GM23338 (cell line): ENCODE measurements at regions not wholly inside any gene's neighbourhood (a gene's known extent, or its start where the extent isn't known, plus 50 kb on each side); places are given as distances from the start of the nearest gene placed in this dataset.

Experiments used
- ATAC-seq: fragments of 200-7000 bp; cut with Tn5 transposase; 3 replicates; pipeline ENCODE4 v1.9.1; 2020
- DNase-seq: peaks from one replicate; pipeline ENCODE4 v3.0.0-alpha.2; 2015; ENCODE audit warnings: low spot score
- H2AFZ ChIP-seq: fragments of 200-600 bp; sonication (generic); 2 replicates; pipeline ENCODE4 v1.8.0; 2016; ENCODE audit warnings: antibody characterized with exemption, mild to moderate bottlenecking, moderate library complexity
- H3F3A ChIP-seq: fragments of 200-600 bp; sonication (generic); replicated peaks from 2 replicates; pipeline ENCODE4 v1.8.0; 2017; ENCODE audit warnings: antibody characterized with exemption, mixed run types, low read depth
- H3K27ac ChIP-seq: fragments of 200-600 bp; sonication (generic); 2 replicates; pipeline ENCODE4 v1.6.1; 2016; ENCODE audit warnings: low read depth
- H3K27me3 ChIP-seq: fragments of 200-600 bp; sonication (generic); 2 replicates; pipeline ENCODE4 v1.8.0; 2016; ENCODE audit warnings: mild to moderate bottlenecking, mixed run types, moderate library complexity; ENCODE audit not compliant: insufficient read depth
- H3K36me3 ChIP-seq: fragments of 200-600 bp; sonication (generic); 2 replicates; pipeline ENCODE4 v1.8.0; 2016; ENCODE audit warnings: mild to moderate bottlenecking; ENCODE audit not compliant: insufficient read depth
- H3K4me1 ChIP-seq: fragments of 200-600 bp; sonication (generic); 2 replicates; pipeline ENCODE4 v1.8.0; 2016; ENCODE audit warnings: mild to moderate bottlenecking, moderate library complexity; ENCODE audit not compliant: insufficient read depth
- H3K4me2 ChIP-seq: fragments of 200-600 bp; sonication (generic); 2 replicates; pipeline ENCODE4 v1.7.1; 2017; ENCODE audit warnings: mixed run types
- H3K4me3 ChIP-seq: fragments of 200-600 bp; sonication (generic); 2 replicates; pipeline ENCODE4 v1.6.1; 2016; ENCODE audit warnings: mixed run types
- H3K79me2 ChIP-seq: fragments of 200-600 bp; sonication (generic); replicated peaks from 2 replicates; pipeline ENCODE4 v1.8.0; 2017; ENCODE audit warnings: mild to moderate bottlenecking; ENCODE audit not compliant: insufficient read depth
- H3K9me2 ChIP-seq: fragments of 200-600 bp; sonication (generic); 2 replicates; pipeline ENCODE4 v1.8.0; 2017; ENCODE audit not compliant: insufficient read depth
- H4K20me1 ChIP-seq: fragments of 200-600 bp; sonication (generic); replicated peaks from 2 replicates; pipeline ENCODE4 v1.8.0; 2017; ENCODE audit warnings: mild to moderate bottlenecking; ENCODE audit not compliant: insufficient read depth
- H3K27ac Mint-ChIP-seq: 2 replicates; pipeline ENCODE4 v1.8.0; 2020; ENCODE audit warnings: inconsistent platforms, mild to moderate bottlenecking, moderate library complexity, mixed read lengths
- H3K27me3 Mint-ChIP-seq: 3 replicates; pipeline ENCODE4 v1.8.0; 2022; ENCODE audit warnings: low read depth, mild to moderate bottlenecking, moderate library complexity, mixed read lengths, inconsistent platforms; ENCODE audit not compliant: insufficient read depth, poor library complexity
- H3K36me3 Mint-ChIP-seq: 3 replicates; pipeline ENCODE4 v1.8.0; 2021; ENCODE audit warnings: low read depth, mild to moderate bottlenecking, inconsistent platforms, moderate library complexity, mixed read lengths
- H3K4me1 Mint-ChIP-seq: 3 replicates; pipeline ENCODE4 v1.8.0; 2020; ENCODE audit warnings: mild to moderate bottlenecking, inconsistent platforms, mixed read lengths
- H3K4me3 Mint-ChIP-seq: 3 replicates; pipeline ENCODE4 v1.8.0; 2021; ENCODE audit warnings: moderate library complexity, mild to moderate bottlenecking, inconsistent platforms, mixed read lengths
- H3K9me3 Mint-ChIP-seq: 3 replicates; pipeline ENCODE4 v1.8.0; 2020; ENCODE audit warnings: moderate library complexity, mild to moderate bottlenecking, inconsistent platforms, mixed read lengths
- CREB1 ChIP-seq: fragments of 250-450 bp; sonication (Bioruptor Pico); IDR thresholded peaks from 2 replicates; pipeline ENCODE4 v1.5.0; 2020; ENCODE audit warnings: low read depth, mild to moderate bottlenecking, moderate library complexity
- CTCF ChIP-seq, 2 experiments: fragments of 200-600 bp in 1 of 2; sonication (generic) in 1 of 2; conservative IDR thresholded peaks; 2 replicates each; pipeline versions ENCODE4 v1.5.1 to v1.6.1; 2016 to 2017; ENCODE audit warnings: antibody characterized with exemption in 2 of 2, low read depth in 2 of 2, mild to moderate bottlenecking in 2 of 2, moderate library complexity in 1 of 2
- EZH2 ChIP-seq: fragments of 200-600 bp; sonication (generic); IDR thresholded peaks from one replicate; pipeline ENCODE4 v1.8.0; 2017; ENCODE audit warnings: antibody characterized with exemption, mild to moderate bottlenecking, low read depth; ENCODE audit not compliant: unreplicated experiment
- EZH2phosphoT487 ChIP-seq: fragments of 200-600 bp; sonication (generic); IDR thresholded peaks from one replicate; pipeline ENCODE4 v1.8.1; 2018; ENCODE audit warnings: antibody characterized with exemption; ENCODE audit not compliant: unreplicated experiment
- JUNB ChIP-seq: IDR thresholded peaks from one replicate; pipeline ENCODE4 v1.6.1; 2016; ENCODE audit warnings: antibody characterized with exemption; ENCODE audit not compliant: unreplicated experiment
- NANOG ChIP-seq: IDR thresholded peaks from 2 replicates; pipeline ENCODE4 v1.6.1; 2016; ENCODE audit warnings: antibody characterized with exemption, borderline replicate concordance
- POLR2AphosphoS5 ChIP-seq: IDR thresholded peaks from 2 replicates; pipeline ENCODE4 v1.6.1; 2016; ENCODE audit warnings: antibody characterized with exemption, low read depth
- REST ChIP-seq: IDR thresholded peaks from one replicate; pipeline ENCODE4 v1.6.1; 2018; ENCODE audit warnings: antibody characterized with exemption; ENCODE audit not compliant: unreplicated experiment
- STAT1 ChIP-seq: IDR thresholded peaks from one replicate; pipeline ENCODE4 v1.6.1; 2016; ENCODE audit warnings: antibody characterized with exemption; ENCODE audit not compliant: unreplicated experiment
- ZNF114 ChIP-seq: fragments of 250-450 bp; sonication (Bioruptor Pico); IDR thresholded peaks from 2 replicates; pipeline ENCODE4 v1.5.0; 2020; ENCODE audit warnings: mild to moderate bottlenecking, moderate library complexity
- ZNF331 ChIP-seq: fragments of 250-450 bp; sonication (Bioruptor Pico); IDR thresholded peaks from 2 replicates; pipeline ENCODE4 v1.5.0; 2020; ENCODE audit warnings: low read depth, mild to moderate bottlenecking, moderate library complexity
- ZNF462 ChIP-seq: fragments of 250-450 bp; sonication (Bioruptor Pico); IDR thresholded peaks from 2 replicates; pipeline ENCODE4 v1.5.0; 2020; ENCODE audit warnings: mild to moderate bottlenecking, moderate library complexity
- TF ChIP-seq, protein P1 (sequence below): IDR thresholded peaks from 2 replicates; pipeline ENCODE4 v1.6.1; 2016; ENCODE audit warnings: antibody characterized with exemption

- DNase-seq (no peak), ATAC-seq (no peak)
- H3K4me3 Mint-ChIP-seq = no peak overlapping the region
- Histone ChIP-seq H3K79me2 (no peaks in the 10 kb centered on the region), H3K27me3 (no peaks in the 10 kb centered on the region), H3K4me1 (no peaks in the 10 kb centered on the region), H3K27ac (no peak overlapping the region), H3K9me2 (peaks cover 8% of the 10 kb centered on the region; the same call in 1 of the 2 replicates), H3K4me2 (no peak overlapping the region), H3F3A (no peaks in the 10 kb centered on the region), H2AFZ (no peak overlapping the region), H3K4me3 (no peak overlapping the region), H3K36me3 (no peaks in the 10 kb centered on the region), H4K20me1 (no peaks in the 10 kb centered on the region)
- H3K4me1 Mint-ChIP-seq = 0 out of 3 replicates have a peak, but pooled peaks cover 2% of the 10 kb centered on the region
- peaks cover 8% of the 10 kb centered on the region; the same call in 2 of the 3 replicates for H3K9me3 Mint-ChIP-seq
- no peak overlapping the region for H3K27ac Mint-ChIP-seq
- H3K36me3 Mint-ChIP-seq = peaks cover 2% of the 10 kb centered on the region; the same call in 1 of the 3 replicates
- H3K27me3 Mint-ChIP-seq = peaks cover 4% of the 10 kb centered on the region
- TF ChIP-seq EZH2phosphoT487 = no peak
- TF ChIP-seq, protein P1, sequence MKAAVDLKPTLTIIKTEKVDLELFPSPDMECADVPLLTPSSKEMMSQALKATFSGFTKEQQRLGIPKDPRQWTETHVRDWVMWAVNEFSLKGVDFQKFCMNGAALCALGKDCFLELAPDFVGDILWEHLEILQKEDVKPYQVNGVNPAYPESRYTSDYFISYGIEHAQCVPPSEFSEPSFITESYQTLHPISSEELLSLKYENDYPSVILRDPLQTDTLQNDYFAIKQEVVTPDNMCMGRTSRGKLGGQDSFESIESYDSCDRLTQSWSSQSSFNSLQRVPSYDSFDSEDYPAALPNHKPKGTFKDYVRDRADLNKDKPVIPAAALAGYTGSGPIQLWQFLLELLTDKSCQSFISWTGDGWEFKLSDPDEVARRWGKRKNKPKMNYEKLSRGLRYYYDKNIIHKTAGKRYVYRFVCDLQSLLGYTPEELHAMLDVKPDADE = no peak
- TF ChIP-seq POLR2AphosphoS5 = no peak
- TF ChIP-seq REST = no peak
- no peak for TF ChIP-seq JUNB
- no peak for TF ChIP-seq CREB1 (CRISPR knock-in tag)
- no peak for TF ChIP-seq CTCF (conservative IDR thresholded peaks at IDR 0.05; ENCODE audit: low read depth in 2 of 2)
- TF ChIP-seq NANOG = no peak
- no peak for TF ChIP-seq ZNF114 (CRISPR knock-in tag)
- TF ChIP-seq EZH2 = no peak
- TF ChIP-seq ZNF462 (CRISPR knock-in tag) = no peak
- no peak for TF ChIP-seq ZNF331
- TF ChIP-seq STAT1 = no peak
These were observed 147.4 kb downstream of the TRIM36 start for GRCh38 chr5:115022303-115022702.
